Activated CD4-positive, alpha-beta T cell treated with anti-CD3 and anti-CD28 coated beads for 36 hours (primary cell): ENCODE measurements at regions not wholly inside any gene's neighbourhood (a gene's known extent, or its start where the extent isn't known, plus 50 kb on each side); places are given as distances from the start of the nearest gene placed in this dataset.

Experiments used
- ATAC-seq: fragments of 200-7000 bp; cut with Tn5 transposase; one replicate; pipeline ENCODE4 v1.10.0; 2021; ENCODE audit warnings: mild to moderate bottlenecking, moderate library complexity
- CTCF ChIA-PET: fragments of 350-600 bp; sonication (Branson Sonifier 250); formaldehyde crosslinking; loops from one replicate; lab custom pipeline; 2021; ENCODE audit warnings: antibody characterized with exemption; lab: Charles Lee
- POLR2A ChIA-PET: fragments of 350-600 bp; sonication (Branson Sonifier 250); formaldehyde crosslinking; loops from one replicate; lab custom pipeline; 2021; ENCODE audit warnings: antibody characterized with exemption, inconsistent platforms; lab: Charles Lee
- DNase-seq: peaks from one replicate; pipeline ENCODE4 v3.0.0-alpha.2; 2020
- H3K27ac Mint-ChIP-seq: one replicate; pipeline ENCODE4 v1.8.0; 2021; ENCODE audit warnings: mixed read lengths
- H3K27me3 Mint-ChIP-seq: one replicate; pipeline ENCODE4 v1.8.0; 2021; ENCODE audit warnings: mixed read lengths
- H3K36me3 Mint-ChIP-seq: one replicate; pipeline ENCODE4 v1.8.0; 2021; ENCODE audit warnings: low read depth, mixed read lengths
- H3K4me1 Mint-ChIP-seq: one replicate; pipeline ENCODE4 v1.8.0; 2021; ENCODE audit warnings: mixed read lengths
- H3K4me3 Mint-ChIP-seq: one replicate; pipeline ENCODE4 v1.8.0; 2021; ENCODE audit warnings: mild to moderate bottlenecking, moderate library complexity, mixed read lengths
- H3K9me3 Mint-ChIP-seq: one replicate; pipeline ENCODE4 v1.8.0; 2021; ENCODE audit warnings: low read depth, mixed read lengths
- intact Hi-C, 2 experiments: fragments of 100-400 bp; cut with DNase I in 1 of 2; cut with micrococcal nuclease in 1 of 2; formaldehyde crosslinking; loops; one replicate each; pipeline versions ENCODE4 v1.14.2 to v1.15.1; 2022 to 2024; cut with DNase I, micrococcal nuclease

- H3K4me1 Mint-ChIP-seq = peaks cover 5% of the 10 kb centered on the region
- POLR2A ChIA-PET = no interaction called here
Measured at GRCh38 chr12:89901906-89902642, 193.4 kb upstream of the ATP2B1 start.

GRCh38 chr12:89901319-89901718 lies 192.7 kb upstream of the ATP2B1 start:
- Mint-ChIP-seq H3K27ac (no peak overlapping the region), H3K4me1 (peaks cover 12% of the 10 kb centered on the region), H3K27me3 (no peaks in the 10 kb centered on the region), H3K4me3 (no peak overlapping the region), H3K36me3 (peaks cover 2% of the 10 kb centered on the region), H3K9me3 (no peaks in the 10 kb centered on the region)
- POLR2A ChIA-PET = no interaction called here
- DNase-seq (no peak), ATAC-seq (no peak)
- intact Hi-C loops = no loop called here
- CTCF ChIA-PET = no interaction called here

More at GRCh38 chr12:89901906-89902642, 193.4 kb upstream of the ATP2B1 start:
- DNase-seq = no peak
- H3K36me3 Mint-ChIP-seq = peaks cover 2% of the 10 kb centered on the region
- no peaks in the 10 kb centered on the region for H3K27me3 Mint-ChIP-seq
- ATAC-seq = peak; percentile 55
- H3K4me3 Mint-ChIP-seq = no peak overlapping the region
- CTCF ChIA-PET = no interaction called here
- no peaks in the 10 kb centered on the region for H3K9me3 Mint-ChIP-seq
- no peak overlapping the region for H3K27ac Mint-ChIP-seq
- intact Hi-C loops = no loop called here

GRCh38 chr12:89899651-89900050 lies 191.0 kb upstream of the ATP2B1 start:
- DNase-seq = no peak
- Mint-ChIP-seq H3K27me3 (no peaks in the 10 kb centered on the region), H3K27ac (no peak overlapping the region), H3K36me3 (peaks cover 2% of the 10 kb centered on the region), H3K4me1 (peaks cover 13% of the 10 kb centered on the region), H3K4me3 (no peak overlapping the region), H3K9me3 (no peaks in the 10 kb centered on the region)
- CTCF ChIA-PET = no interaction called here
- intact Hi-C loops = no loop called here
- POLR2A ChIA-PET = no interaction called here
- ATAC-seq = no peak

- ATAC-seq = no peak
- intact Hi-C loops = no loop called here
- ChIA-PET POLR2A (no interaction called here), CTCF (no interaction called here)
- peaks cover 22% of the 10 kb centered on the region for H3K4me1 Mint-ChIP-seq
- peaks cover 4% of the 10 kb centered on the region for H3K9me3 Mint-ChIP-seq
- H3K27ac Mint-ChIP-seq = no peak overlapping the region
- no peak overlapping the region for H3K4me3 Mint-ChIP-seq
- no peak for DNase-seq
- no peaks in the 10 kb centered on the region for H3K27me3 Mint-ChIP-seq
- peaks cover 2% of the 10 kb centered on the region for H3K36me3 Mint-ChIP-seq
Measured at GRCh38 chr12:89895591-89895990, 187.0 kb upstream of the ATP2B1 start.

- ATAC-seq = no peak
- peaks cover 22% of the 10 kb centered on the region for H3K4me1 Mint-ChIP-seq
- H3K36me3 Mint-ChIP-seq = peaks cover 2% of the 10 kb centered on the region
Measured at GRCh38 chr12:89895101-89895500, 186.5 kb upstream of the ATP2B1 start.

GRCh38 chr12:89893972-89894706 lies 185.5 kb upstream of the ATP2B1 start:
- ChIA-PET POLR2A (interaction anchor here (0.7 kb wide), 1 partner anchor 44 kb away, joined by 3 read pairs; no protein-coding TSS in a partner anchor), CTCF (no interaction called here)
- Mint-ChIP-seq H3K27ac (peak overlapping the region; percentile 34), H3K27me3 (no peaks in the 10 kb centered on the region), H3K9me3 (peaks cover 5% of the 10 kb centered on the region), H3K36me3 (peaks cover 2% of the 10 kb centered on the region), H3K4me1 (peaks cover 22% of the 10 kb centered on the region), H3K4me3 (no peak overlapping the region)
- intact Hi-C loops = no loop called here
- DNase-seq (no peak), ATAC-seq (no peak)

More at GRCh38 chr12:89895101-89895500, 186.5 kb upstream of the ATP2B1 start:
- no peak for DNase-seq
- Mint-ChIP-seq H3K9me3 (peaks cover 5% of the 10 kb centered on the region), H3K27me3 (no peaks in the 10 kb centered on the region), H3K27ac (no peak overlapping the region), H3K4me3 (no peak overlapping the region)
- POLR2A ChIA-PET = interaction anchor here (0.7 kb wide), 1 partner anchor 45 kb away, joined by 3 read pairs; no protein-coding TSS in a partner anchor
- CTCF ChIA-PET = no interaction called here
- intact Hi-C loops = no loop called here

- Mint-ChIP-seq H3K27ac (no peak overlapping the region), H3K36me3 (peaks cover 2% of the 10 kb centered on the region), H3K4me1 (peaks cover 21% of the 10 kb centered on the region), H3K9me3 (peaks cover 5% of the 10 kb centered on the region), H3K4me3 (no peak overlapping the region), H3K27me3 (no peaks in the 10 kb centered on the region)
- CTCF ChIA-PET = no interaction called here
- POLR2A ChIA-PET = no interaction called here
- ATAC-seq (no peak), DNase-seq (no peak)
- intact Hi-C loops = no loop called here
Measured at GRCh38 chr12:89892436-89892835, 183.8 kb upstream of the ATP2B1 start.

- no peak overlapping the region for H3K27ac Mint-ChIP-seq
- no peaks in the 10 kb centered on the region for H3K36me3 Mint-ChIP-seq
- H3K4me1 Mint-ChIP-seq = peaks cover 16% of the 10 kb centered on the region
- no peak overlapping the region for H3K4me3 Mint-ChIP-seq
- H3K9me3 Mint-ChIP-seq = peaks cover 5% of the 10 kb centered on the region
- ATAC-seq (no peak), DNase-seq (no peak)
- CTCF ChIA-PET = no interaction called here
- intact Hi-C loops = no loop called here
- POLR2A ChIA-PET = no interaction called here
- no peaks in the 10 kb centered on the region for H3K27me3 Mint-ChIP-seq
Measured at GRCh38 chr12:89891933-89892332, 183.3 kb upstream of the ATP2B1 start.

- ATAC-seq (no peak), DNase-seq (no peak)
- Mint-ChIP-seq H3K27me3 (no peaks in the 10 kb centered on the region), H3K36me3 (no peaks in the 10 kb centered on the region), H3K4me3 (no peak overlapping the region), H3K4me1 (peaks cover 10% of the 10 kb centered on the region), H3K27ac (no peak overlapping the region), H3K9me3 (peaks cover 5% of the 10 kb centered on the region)
- intact Hi-C loops = no loop called here
- CTCF ChIA-PET = interaction anchor here (0.9 kb wide), 1 partner anchor 96 kb away, joined by 3 read pairs; no protein-coding TSS in a partner anchor
- POLR2A ChIA-PET = no interaction called here
Measured at GRCh38 chr12:89890161-89890560, 181.5 kb upstream of the ATP2B1 start.

GRCh38 chr12:89889062-89889461 lies 180.4 kb upstream of the ATP2B1 start:
- Mint-ChIP-seq H3K4me3 (no peak overlapping the region), H3K36me3 (no peaks in the 10 kb centered on the region), H3K9me3 (peaks cover 5% of the 10 kb centered on the region), H3K4me1 (peaks cover 4% of the 10 kb centered on the region), H3K27ac (no peak overlapping the region), H3K27me3 (no peaks in the 10 kb centered on the region)
- intact Hi-C loops = no loop called here
- DNase-seq = no peak
- POLR2A ChIA-PET = no interaction called here
- no peak for ATAC-seq
- CTCF ChIA-PET = no interaction called here

GRCh38 chr12:89884952-89885351 lies 176.3 kb upstream of the ATP2B1 start:
- no peak for ATAC-seq
- H3K9me3 Mint-ChIP-seq = no peaks in the 10 kb centered on the region
- no peaks in the 10 kb centered on the region for H3K36me3 Mint-ChIP-seq
- no peak overlapping the region for H3K27ac Mint-ChIP-seq
- ChIA-PET POLR2A (no interaction called here), CTCF (interaction anchor here (0.7 to 0.9 kb wide), 2 partner anchors 21 to 55 kb away, joined by 3 read pairs; no protein-coding TSS in a partner anchor)
- peaks cover 24% of the 10 kb centered on the region for H3K4me1 Mint-ChIP-seq
- H3K27me3 Mint-ChIP-seq = no peaks in the 10 kb centered on the region
- no peak overlapping the region for H3K4me3 Mint-ChIP-seq
- intact Hi-C loops = loop anchor here in 1 of 2 experiments (5.0 kb wide), 1 partner anchor 67 kb away; no protein-coding TSS in a partner anchor
- no peak for DNase-seq
